ENCODE measurements at regions not wholly inside any gene's neighbourhood (a gene's known extent, or its start where the extent isn't known, plus 50 kb on each side); places are given as distances from the start of the nearest gene placed in this dataset.

- no peak for DNase-seq
These were observed 210.4 kb downstream of the ALDH8A1 start for GRCh38 chr6:134739299-134740026.

- DNase-seq, result no peak
These were observed 211.6 kb downstream of the ALDH8A1 start for GRCh38 chr6:134738211-134738885.

- no peak for DNase-seq
These were observed 214.4 kb downstream of the ALDH8A1 start for GRCh38 chr6:134735461-134735860.

DNA sequence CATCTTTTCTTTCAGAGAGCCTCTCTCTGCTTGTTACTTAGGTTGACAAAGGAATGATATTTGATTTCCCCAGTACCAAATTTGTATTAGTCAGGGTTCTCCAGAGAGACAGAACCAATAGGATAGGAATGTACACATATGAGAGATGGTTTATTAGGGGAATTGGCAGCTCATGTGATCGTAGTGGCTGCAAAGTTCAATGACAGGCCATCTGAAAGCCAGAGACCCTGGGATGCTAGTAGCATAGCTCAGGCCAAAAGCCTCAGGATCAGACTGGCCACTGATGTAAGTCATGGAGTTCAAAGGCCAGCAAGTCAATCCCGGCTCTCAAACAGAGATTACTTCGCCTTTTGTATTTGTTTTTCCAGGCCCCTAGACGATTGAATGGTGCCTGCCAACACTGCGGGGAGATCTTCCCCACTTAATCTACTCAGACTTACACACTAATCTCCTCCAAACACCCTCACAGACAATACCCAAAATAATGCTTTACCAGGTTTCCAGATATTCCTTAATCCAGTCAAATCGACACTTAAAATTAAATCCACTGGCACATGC lies 215.5 kb downstream of the ALDH8A1 start:
- DNase-seq, result no peak

GRCh38 chr6:134733801-134734200 lies 216.1 kb downstream of the ALDH8A1 start:
- no peak for DNase-seq

GRCh38 chr6:134732763-134733162 lies 217.1 kb downstream of the ALDH8A1 start:
- no peak for DNase-seq

DNA sequence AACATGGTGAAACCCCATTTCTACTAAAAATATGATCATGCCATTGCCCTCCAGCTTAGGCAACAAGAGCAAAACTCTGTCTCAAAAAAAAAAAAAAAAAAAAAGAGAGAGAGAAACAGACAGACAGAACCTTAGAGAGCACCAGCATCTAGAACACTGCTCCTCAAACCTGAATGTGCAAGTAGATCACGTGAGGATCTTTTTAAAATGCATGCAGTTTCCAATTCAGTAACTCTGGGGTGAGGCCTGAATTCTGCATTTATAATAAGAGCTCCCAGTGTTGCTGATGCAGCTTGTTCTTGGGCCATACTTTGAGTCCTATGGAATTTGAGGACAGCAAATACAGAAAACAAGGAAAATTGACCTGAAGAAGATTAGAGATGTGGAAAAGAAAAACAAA lies 218.3 kb downstream of the ALDH8A1 start:
- DNase-seq, result no peak

DNA sequence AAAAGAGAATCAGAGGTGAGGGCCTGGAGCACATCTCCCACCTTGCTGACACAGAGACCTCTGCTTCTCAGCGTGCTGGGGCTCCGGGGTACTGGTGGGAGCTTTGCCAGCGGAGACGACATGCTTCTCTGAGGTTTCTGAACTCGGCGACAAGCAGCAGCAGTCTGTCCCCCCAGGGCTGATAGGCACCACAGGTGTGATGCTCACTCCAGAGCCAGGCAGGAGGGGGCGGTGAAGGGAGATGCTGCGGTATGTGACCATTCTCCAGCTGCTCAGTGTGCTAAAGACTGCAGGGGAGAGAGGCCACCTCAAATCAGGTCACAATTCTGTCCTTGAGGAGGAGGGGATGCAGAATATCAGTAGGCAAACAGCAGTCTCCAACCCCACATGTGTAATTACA lies 219.9 kb downstream of the ALDH8A1 start:
- no peak for DNase-seq

GRCh38 chr6:134729561-134729960 lies 220.3 kb downstream of the ALDH8A1 start:
- DNase-seq, result no peak

DNA sequence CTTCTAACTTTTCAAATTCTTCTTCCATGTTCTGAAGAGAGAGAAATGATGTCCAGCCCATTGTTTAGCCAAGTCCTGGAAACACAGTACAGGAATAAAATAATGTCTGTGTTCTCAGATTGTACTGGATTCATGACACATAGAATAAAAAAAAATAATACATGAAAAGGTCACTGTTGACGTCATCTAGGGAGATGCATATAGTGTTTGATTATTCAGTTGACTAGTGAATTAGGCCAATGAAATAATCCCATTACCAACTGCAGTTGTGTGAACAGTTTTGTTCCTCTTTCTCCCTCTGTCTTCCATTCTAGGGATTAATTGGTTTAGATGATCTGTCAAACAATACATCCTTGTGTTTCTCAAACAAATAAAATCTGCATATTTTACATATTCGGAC lies 222.8 kb downstream of the ALDH8A1 start:
- no peak for DNase-seq

DNA sequence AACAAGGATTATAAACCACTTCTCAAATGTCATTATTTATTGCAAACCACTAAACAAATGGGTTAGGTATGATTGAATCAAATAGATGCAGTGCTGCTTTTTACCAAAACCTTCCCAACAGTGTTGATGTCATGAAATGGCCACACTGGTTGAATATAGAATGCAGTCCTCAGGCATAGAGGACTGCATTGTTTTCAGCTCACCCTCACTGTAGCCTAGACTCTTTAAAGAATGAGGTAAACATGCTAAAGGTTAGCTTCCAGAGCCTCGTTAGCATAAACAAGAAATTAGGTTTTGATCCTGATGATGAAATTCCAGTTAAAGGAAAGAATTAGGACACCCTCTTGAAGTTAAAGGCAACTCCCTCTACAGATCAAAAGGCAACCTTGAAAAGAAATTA lies 224.3 kb downstream of the ALDH8A1 start:
- DNase-seq, result no peak

DNA sequence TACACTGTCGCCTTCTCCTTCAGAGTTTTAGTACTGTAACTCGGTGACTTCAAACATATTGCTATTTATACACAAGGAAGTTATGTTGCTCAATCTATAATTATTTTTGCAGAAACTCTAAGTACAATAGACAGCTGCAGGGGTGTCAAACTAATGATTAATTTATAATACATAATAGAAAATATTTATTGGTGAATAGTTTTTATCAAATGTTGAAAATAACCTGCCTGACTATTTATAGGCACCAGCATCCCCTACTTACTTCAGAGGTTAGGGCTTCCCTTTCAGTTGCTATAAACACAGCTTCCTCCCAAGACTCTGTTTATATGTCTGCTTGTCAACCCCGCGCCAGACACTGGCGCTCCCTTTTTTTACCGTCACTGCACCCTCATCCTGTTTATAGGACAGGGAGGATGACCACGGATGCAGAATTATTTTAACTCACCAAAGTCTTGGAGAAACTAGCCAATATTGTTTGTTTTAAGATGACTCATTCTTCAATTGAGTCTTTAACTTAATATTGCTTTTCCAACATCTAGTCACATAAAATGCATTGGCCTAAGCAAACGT lies 225.0 kb downstream of the ALDH8A1 start:
- no peak for DNase-seq

- no peak for DNase-seq
These were observed 226.6 kb downstream of the ALDH8A1 start for GRCh38 chr6:134723081-134723871.

DNA sequence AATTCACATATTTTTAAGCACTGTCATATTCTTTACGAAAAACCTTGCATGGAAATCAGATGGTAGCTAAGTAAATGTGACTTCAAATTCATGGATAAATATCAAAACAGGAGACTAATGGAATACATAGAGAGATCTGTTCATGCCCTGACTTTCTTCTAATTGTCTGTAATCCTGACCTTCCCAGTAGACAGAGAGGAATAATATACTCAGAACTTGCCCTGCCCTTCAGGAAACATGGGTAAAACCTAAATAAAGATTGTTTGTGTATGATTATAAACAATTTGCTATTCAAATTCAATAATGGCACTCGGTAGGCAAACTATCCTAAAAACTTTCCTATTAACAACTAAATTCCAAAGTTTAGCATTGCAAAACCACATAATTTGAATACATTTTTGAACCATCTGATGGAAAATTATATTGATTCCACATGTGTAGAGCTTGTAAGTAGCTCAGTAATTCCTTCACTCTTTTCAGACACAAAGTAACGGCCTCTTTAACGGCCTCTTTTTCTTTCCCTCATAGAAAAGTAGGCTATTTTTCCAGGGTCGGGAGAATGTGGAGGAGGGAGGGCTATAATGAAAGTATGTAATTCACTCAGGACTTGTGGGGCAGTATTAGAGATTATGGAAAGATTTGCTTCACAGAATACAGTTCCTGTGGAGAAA lies 227.6 kb downstream of the ALDH8A1 start:
- DNase-seq, result no peak

GRCh38 chr6:134721060-134721405 lies 228.9 kb downstream of the ALDH8A1 start:
- no peak for DNase-seq

DNA sequence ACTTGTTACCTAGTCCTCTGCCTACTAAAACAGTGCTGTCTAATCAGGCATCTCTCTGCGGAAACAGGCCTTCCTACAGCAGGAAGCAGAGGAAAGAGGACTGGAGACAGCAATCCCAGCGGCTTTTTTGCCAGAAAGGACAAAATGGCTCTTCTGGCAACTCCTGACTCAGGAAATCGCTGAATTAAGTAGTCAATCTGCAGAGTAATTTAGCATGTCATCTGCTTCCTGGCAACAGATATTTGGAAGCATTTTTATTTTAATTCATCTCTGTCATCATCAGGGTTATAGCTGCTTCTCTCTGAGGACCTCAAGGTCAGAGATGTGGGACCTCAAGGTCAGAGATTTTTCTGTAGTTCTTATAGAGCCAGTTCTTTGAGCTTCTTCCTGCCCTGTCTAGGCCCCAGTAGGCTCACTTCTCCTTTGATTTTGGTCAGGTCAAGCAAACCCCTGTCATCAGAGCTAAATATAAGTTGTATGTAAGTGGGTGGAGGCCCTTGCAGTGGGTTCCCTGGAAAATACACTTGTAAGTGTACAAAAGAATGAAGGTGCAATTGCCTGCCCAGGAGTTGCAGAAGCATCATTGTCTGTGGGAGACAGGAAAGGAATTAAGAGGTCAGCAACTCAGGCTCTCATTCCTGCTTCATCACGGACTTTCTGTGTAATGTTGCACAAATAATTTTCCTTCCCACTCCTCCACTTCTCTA lies 229.4 kb downstream of the ALDH8A1 start:
- no peak for DNase-seq

GRCh38 chr6:134719911-134720310 lies 230.0 kb downstream of the ALDH8A1 start:
- no peak for DNase-seq

DNA sequence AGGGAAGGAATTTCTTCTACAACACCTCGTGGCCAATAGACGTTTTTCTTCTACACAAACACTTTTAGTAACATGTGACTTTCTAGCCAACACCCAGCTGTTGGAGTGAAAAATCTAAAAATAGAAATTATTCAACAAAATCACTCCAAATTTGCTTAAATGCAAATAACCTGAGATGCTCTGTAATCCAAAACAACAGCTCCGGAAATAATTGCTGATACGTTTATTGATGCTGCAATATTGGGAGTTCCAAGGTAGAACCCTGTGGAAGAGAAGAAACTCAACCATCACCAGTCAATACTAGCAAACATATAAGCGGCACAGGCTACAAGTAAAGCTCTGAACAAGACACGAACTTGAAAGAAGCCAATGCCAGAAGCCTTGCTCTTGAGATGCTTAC lies 230.6 kb downstream of the ALDH8A1 start:
- DNase-seq, result no peak

DNA sequence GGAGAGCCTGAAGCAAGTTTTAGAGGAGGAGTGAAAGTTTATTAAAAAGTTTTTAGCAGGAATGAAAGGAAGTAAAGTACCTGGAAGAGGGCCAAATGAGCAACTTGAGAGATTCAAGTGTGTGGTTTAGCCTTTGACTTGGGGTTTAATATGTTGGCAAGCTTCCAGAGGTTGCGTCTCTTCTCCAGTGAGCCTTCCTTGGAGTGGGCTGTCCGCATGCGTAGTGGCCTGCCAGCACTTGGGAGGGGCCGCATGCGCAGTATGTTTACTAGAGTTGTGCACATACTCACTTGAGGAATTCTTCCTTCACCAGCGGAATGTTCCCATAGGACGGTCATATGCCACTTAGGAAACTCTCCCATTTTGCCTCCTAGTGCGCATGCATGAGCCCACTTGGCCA lies 235.2 kb downstream of the ALDH8A1 start:
- DNase-seq, result no peak

GRCh38 chr6:134714113-134714512 lies 235.8 kb downstream of the ALDH8A1 start:
- no peak for DNase-seq

DNA sequence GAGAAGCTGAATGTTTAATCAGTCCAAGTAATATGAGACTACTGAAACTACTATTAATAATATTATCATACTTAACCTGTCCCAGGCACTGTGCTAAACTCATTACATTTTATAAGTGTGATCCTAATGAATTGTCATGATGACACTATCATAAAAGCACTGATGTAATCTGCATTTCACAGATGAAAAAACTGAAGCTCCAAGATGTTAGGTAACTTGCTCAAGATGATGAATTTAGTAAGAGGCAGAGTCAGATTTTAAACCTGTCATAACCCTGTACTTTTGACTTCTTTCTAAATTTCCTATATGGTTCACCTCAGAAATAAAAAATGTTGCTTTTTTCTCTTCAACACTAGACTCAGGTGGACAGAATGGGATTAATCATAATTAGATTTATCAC lies 237.6 kb downstream of the ALDH8A1 start:
- no peak for DNase-seq

DNA sequence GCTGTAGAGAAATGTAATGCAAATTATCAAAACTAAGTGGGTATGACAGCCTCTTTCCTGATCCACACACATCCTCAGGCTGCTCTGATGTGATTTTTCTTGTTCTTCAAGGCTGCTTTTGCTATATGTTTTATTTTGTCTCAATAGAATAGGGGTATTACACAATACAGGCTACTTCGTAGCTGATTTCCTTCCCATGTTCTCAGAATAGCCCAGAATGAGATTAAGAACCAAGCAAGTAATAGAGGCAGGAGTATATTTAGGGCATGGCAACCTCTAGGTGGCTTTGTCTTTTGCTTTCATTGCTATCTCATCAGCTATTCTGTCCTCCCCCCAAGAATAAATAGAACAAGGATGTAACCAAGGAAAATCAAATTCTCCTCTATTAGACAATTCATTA lies 241.8 kb downstream of the ALDH8A1 start:
- DNase-seq, result no peak

All from femur (tissue), 1 donor.